Esophagus muscularis mucosa (tissue), 4 donors: ENCODE measurements at regions not wholly inside any gene's neighbourhood (a gene's known extent, or its start where the extent isn't known, plus 50 kb on each side); places are given as distances from the start of the nearest gene placed in this dataset.

Experiments used
- EP300 ChIP-seq: sonication (generic); formaldehyde crosslinking; IDR thresholded peaks from one replicate; pipeline ENCODE4 v1.6.1; 2017; ENCODE audit warnings: antibody characterized with exemption
- POLR2A ChIP-seq: fragments of 450-650 bp; IDR thresholded peaks from one replicate; pipeline ENCODE4 v1.6.1; 2017; ENCODE audit warnings: antibody characterized with exemption, moderate library complexity, mild to moderate bottlenecking, low read depth
- TF ChIP-seq, protein P1 (sequence below), 3 experiments: fragments of 200-600 bp in 2 of 3; fragments of 450-650 bp in 1 of 3; sonication (generic) in 2 of 3; IDR thresholded peaks; one replicate each; pipeline ENCODE4 v1.5.1; 2017 to 2019; ENCODE audit warnings: antibody characterized with exemption in 3 of 3, mild to moderate bottlenecking in 2 of 3, moderate library complexity in 1 of 3

DNA sequence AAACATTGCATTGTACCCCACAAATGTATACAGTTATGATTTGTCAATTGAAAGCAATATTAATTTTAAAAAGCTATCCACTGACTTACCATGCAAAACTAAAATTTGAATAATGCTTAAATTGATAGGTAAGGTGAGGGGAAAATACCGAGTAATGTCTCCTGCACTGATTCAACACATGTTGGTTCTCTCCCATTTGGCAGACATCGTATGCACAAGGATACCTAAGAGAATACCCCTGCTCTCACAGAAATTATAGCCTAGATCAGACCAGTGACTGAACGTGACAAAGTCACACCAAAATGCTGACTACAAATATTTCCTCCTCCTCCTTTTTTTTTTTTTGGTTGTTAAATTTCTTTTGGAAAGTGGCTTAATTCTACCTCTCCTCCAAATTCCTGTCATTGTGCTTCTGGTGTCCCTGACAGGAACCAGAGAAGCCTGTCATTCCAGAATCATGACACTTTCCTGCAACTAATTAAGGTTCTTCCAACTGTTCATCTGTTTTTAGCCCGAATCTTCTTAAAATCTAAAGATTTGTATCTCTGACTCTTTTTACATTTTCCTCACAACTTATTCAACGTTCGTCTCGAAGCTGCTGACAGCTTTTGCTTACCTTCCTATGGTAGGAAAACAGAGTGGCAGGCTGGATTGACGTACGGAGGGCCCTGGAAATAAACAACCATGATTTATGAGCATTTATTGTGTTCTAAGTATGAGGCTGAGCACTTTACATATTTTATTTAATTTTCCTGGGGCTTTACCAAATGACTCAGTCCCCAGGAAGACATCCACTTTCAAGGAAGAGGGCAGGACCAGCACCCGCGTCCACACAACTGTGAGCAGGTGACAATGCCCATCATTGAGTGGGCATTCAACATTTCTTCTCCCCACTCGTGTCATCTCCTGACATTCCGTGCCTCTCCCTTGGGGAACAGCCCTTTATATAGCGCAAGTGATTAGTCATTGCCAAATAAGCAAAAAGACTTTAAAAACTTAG, 57.9 kb upstream of the KCNE2 start:
- no peak for TF ChIP-seq POLR2A
- TF ChIP-seq, protein P1, sequence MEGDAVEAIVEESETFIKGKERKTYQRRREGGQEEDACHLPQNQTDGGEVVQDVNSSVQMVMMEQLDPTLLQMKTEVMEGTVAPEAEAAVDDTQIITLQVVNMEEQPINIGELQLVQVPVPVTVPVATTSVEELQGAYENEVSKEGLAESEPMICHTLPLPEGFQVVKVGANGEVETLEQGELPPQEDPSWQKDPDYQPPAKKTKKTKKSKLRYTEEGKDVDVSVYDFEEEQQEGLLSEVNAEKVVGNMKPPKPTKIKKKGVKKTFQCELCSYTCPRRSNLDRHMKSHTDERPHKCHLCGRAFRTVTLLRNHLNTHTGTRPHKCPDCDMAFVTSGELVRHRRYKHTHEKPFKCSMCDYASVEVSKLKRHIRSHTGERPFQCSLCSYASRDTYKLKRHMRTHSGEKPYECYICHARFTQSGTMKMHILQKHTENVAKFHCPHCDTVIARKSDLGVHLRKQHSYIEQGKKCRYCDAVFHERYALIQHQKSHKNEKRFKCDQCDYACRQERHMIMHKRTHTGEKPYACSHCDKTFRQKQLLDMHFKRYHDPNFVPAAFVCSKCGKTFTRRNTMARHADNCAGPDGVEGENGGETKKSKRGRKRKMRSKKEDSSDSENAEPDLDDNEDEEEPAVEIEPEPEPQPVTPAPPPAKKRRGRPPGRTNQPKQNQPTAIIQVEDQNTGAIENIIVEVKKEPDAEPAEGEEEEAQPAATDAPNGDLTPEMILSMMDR (IDR thresholded peaks at IDR 0.05): no peak
- no peak for TF ChIP-seq EP300
